ENCODE measurements at regions not wholly inside any gene's neighbourhood (a gene's known extent, or its start where the extent isn't known, plus 50 kb on each side); places are given as distances from the start of the nearest gene placed in this dataset.

GRCh38 chr18:34528177-34528576 lies 181.9 kb upstream of the DTNA start:
- TF ChIP-seq CTCF (conservative IDR thresholded peaks at IDR 0.05; ENCODE audit: low read length) = no peak
- no peak for TF ChIP-seq EZH2phosphoT487 (IDR thresholded peaks at IDR 0.05; ENCODE audit: borderline replicate concordance, low read depth, low read length)
